OCI-LY3 (cell line): ENCODE measurements at regions not wholly inside any gene's neighbourhood (a gene's known extent, or its start where the extent isn't known, plus 50 kb on each side); places are given as distances from the start of the nearest gene placed in this dataset.

Experiments used
- H2AFZ ChIP-seq: fragments of 200-600, 300-600 bp; shearing (Covaris generic); 2 replicates; pipeline ENCODE4 v1.6.0; 2014; ENCODE audit warnings: antibody characterized with exemption, low read depth, low read length
- H3K27ac ChIP-seq: fragments of 200-600, 300-600 bp; sonication (generic); 2 replicates; pipeline ENCODE4 v1.5.1; 2014; ENCODE audit warnings: mild to moderate bottlenecking, low read length, moderate library complexity, mixed read lengths
- H3K27me3 ChIP-seq: fragments of 200-600, 300-600 bp; sonication (generic); 2 replicates; pipeline ENCODE4 v1.6.1; 2014; ENCODE audit warnings: low read depth, low read length, mixed read lengths
- H3K36me3 ChIP-seq: fragments of 200-600, 300-600 bp; sonication (generic); replicated peaks from 2 replicates; pipeline ENCODE3; 2014; ENCODE audit warnings: low read depth, low read length, mixed read lengths
- H3K4me1 ChIP-seq: fragments of 300-600, 200-600 bp; sonication (generic); 2 replicates; pipeline ENCODE4 v1.6.1; 2014; ENCODE audit warnings: low read length, mixed read lengths
- H3K4me2 ChIP-seq: fragments of 200-600, 300-600 bp; sonication (generic); 2 replicates; pipeline ENCODE4 v1.6.1; 2014; ENCODE audit warnings: low read length, mixed read lengths
- H3K4me3 ChIP-seq: fragments of 300-600, 200-600 bp; sonication (generic); 2 replicates; pipeline ENCODE4 v1.5.1; 2014; ENCODE audit warnings: antibody characterized with exemption, mild to moderate bottlenecking, low read length, moderate library complexity
- H3K79me2 ChIP-seq: fragments of 300-600, 200-600 bp; shearing (Covaris generic); 2 replicates; pipeline ENCODE4 v1.6.1; 2014; ENCODE audit warnings: mild to moderate bottlenecking, low read length, mixed read lengths
- H3K9ac ChIP-seq: fragments of 300-600, 200-600 bp; shearing (Covaris generic); 2 replicates; pipeline ENCODE4 v1.6.0; 2014; ENCODE audit warnings: mild to moderate bottlenecking, low read length, moderate library complexity
- H3K9me3 ChIP-seq: fragments of 200-600, 300-600 bp; shearing (Covaris generic); 2 replicates; pipeline ENCODE4 v1.6.1; 2014; ENCODE audit warnings: low read length, mixed read lengths; ENCODE audit not compliant: insufficient read depth
- H4K20me1 ChIP-seq: fragments of 200-600, 300-600 bp; sonication (generic); 2 replicates; pipeline ENCODE4 v1.6.1; 2016; ENCODE audit warnings: low read length, mixed read lengths; ENCODE audit not compliant: insufficient read depth
- CTCF ChIP-seq: fragments of 200-600, 300-600 bp; sonication (generic); IDR thresholded peaks from 2 replicates; pipeline ENCODE4 v1.5.1; 2014; ENCODE audit warnings: antibody characterized with exemption, low read length, low read depth
- EZH2phosphoT487 ChIP-seq: fragments of 200-600 bp; shearing (Covaris generic); IDR thresholded peaks from 2 replicates; pipeline ENCODE4 v1.6.1; 2018; ENCODE audit warnings: antibody characterized with exemption, mixed run types, low read depth

GRCh38 chr6:62683063-62683462 lies 397.0 kb upstream of the KHDRBS2 start:
- Histone ChIP-seq H3K27ac (no peak overlapping the region), H3K79me2 (no peaks in the 10 kb centered on the region), H3K4me3 (no peak overlapping the region), H3K9me3 (no peaks in the 10 kb centered on the region), H3K27me3 (no peaks in the 10 kb centered on the region), H3K4me2 (no peak overlapping the region), H3K4me1 (no peaks in the 10 kb centered on the region), H3K36me3 (no peaks in the 10 kb centered on the region), H3K9ac (no peak overlapping the region), H2AFZ (no peak overlapping the region), H4K20me1 (no peaks in the 10 kb centered on the region)
- TF ChIP-seq CTCF = no peak
- no peak for TF ChIP-seq EZH2phosphoT487

GRCh38 chr6:62681108-62681507 lies 395.1 kb upstream of the KHDRBS2 start:
- 0 out of 2 replicates have a peak, but pooled peaks cover 5% of the 10 kb centered on the region for H3K9me3 ChIP-seq
- no peak overlapping the region for H3K27ac ChIP-seq
- no peaks in the 10 kb centered on the region for H3K79me2 ChIP-seq
- H2AFZ ChIP-seq = no peak overlapping the region
- H3K27me3 ChIP-seq = no peaks in the 10 kb centered on the region
- no peaks in the 10 kb centered on the region for H4K20me1 ChIP-seq
- no peaks in the 10 kb centered on the region for H3K4me1 ChIP-seq
- TF ChIP-seq EZH2phosphoT487 (no peak), CTCF (no peak)
- H3K9ac ChIP-seq = no peak overlapping the region
- H3K4me2 ChIP-seq = no peak overlapping the region
- H3K4me3 ChIP-seq = no peak overlapping the region
- H3K36me3 ChIP-seq = no peaks in the 10 kb centered on the region

GRCh38 chr6:62672989-62673388 lies 387.0 kb upstream of the KHDRBS2 start:
- H3K4me3 ChIP-seq = no peak overlapping the region
- H3K4me1 ChIP-seq = no peaks in the 10 kb centered on the region
- 0 out of 2 replicates have a peak, but pooled peaks cover 5% of the 10 kb centered on the region for H3K9me3 ChIP-seq
- no peaks in the 10 kb centered on the region for H3K36me3 ChIP-seq
- no peaks in the 10 kb centered on the region for H4K20me1 ChIP-seq
- no peak overlapping the region for H2AFZ ChIP-seq
- H3K9ac ChIP-seq = no peak overlapping the region
- no peak overlapping the region for H3K27ac ChIP-seq
- H3K27me3 ChIP-seq = no peaks in the 10 kb centered on the region
- no peak for TF ChIP-seq CTCF
- TF ChIP-seq EZH2phosphoT487 = no peak
- H3K4me2 ChIP-seq = no peak overlapping the region
- no peaks in the 10 kb centered on the region for H3K79me2 ChIP-seq

- H3K4me2 ChIP-seq = no peak overlapping the region
- no peaks in the 10 kb centered on the region for H3K27me3 ChIP-seq
- H3K27ac ChIP-seq = no peak overlapping the region
- no peaks in the 10 kb centered on the region for H3K36me3 ChIP-seq
- no peaks in the 10 kb centered on the region for H4K20me1 ChIP-seq
- no peak overlapping the region for H3K9ac ChIP-seq
- H3K9me3 ChIP-seq = no peaks in the 10 kb centered on the region
- H2AFZ ChIP-seq = no peak overlapping the region
- no peak overlapping the region for H3K4me3 ChIP-seq
- H3K79me2 ChIP-seq = no peaks in the 10 kb centered on the region
- H3K4me1 ChIP-seq = no peaks in the 10 kb centered on the region
- TF ChIP-seq CTCF (no peak), EZH2phosphoT487 (no peak)
These were observed 384.6 kb upstream of the KHDRBS2 start for GRCh38 chr6:62670490-62671223.
